DMS153 treated with DMSO at 0.1 percent for 48 hours (cell line): ENCODE measurements at regions not wholly inside any gene's neighbourhood (a gene's known extent, or its start where the extent isn't known, plus 50 kb on each side); places are given as distances from the start of the nearest gene placed in this dataset.
"Not testable (repeated sequence)": the region's sequence is repeated elsewhere in the genome, so short reads cannot be mapped to it uniquely, and the experiment has no call there.

ENCODE experiments used
- DNase-seq: peaks from one replicate; lab custom pipeline; 2025; ENCODE audit not compliant: unreplicated experiment; lab: John Stamatoyannopoulos, UW

DNA sequence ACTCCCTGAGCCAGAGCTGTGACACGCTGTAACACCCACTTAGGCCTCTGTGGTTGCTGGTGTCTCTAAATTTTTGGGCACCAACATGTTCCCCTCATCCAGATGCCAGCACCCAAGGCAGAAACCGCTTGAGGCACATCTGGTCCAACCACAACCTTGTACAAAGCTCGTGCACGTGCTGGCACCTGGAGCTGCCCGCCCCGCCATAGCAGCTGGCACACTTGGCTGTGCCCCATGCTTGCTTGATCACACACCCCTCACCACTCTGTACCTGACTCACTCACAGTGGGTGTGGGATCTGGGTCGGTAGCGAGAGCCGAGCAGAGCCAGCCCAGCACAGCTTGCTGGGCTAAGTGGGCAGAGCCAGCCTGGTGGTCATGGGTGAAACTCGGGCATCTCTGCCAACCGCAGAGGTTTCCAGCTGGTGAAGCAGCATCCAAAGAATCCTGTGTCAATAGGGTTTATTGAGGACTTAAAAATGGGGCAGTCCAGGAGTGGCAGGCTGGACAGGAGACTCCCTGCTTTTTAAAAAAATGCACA lies 1210.4 kb downstream of the TYW1 start:
- no peak for DNase-seq

DNA sequence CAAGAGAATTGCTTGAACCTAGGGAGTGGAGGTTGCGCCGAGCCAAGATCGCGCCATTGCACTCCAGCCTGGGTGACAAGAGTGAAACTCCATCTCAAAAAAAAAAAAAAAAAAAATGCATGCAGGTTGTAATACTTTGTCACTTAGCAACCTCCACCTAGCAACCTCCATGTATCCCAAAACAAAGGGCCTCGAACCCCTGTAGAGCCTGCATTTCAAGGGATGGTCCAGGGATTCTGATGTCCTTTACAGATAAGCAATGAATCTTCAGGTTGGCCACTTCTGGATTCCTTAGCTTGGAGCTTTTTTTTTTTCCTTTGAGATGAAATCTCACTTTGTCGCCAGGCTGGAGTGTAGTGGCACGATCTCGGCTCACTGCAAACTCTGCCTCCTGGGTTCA lies 1211.0 kb downstream of the TYW1 start:
- DNase-seq, result no peak

DNA sequence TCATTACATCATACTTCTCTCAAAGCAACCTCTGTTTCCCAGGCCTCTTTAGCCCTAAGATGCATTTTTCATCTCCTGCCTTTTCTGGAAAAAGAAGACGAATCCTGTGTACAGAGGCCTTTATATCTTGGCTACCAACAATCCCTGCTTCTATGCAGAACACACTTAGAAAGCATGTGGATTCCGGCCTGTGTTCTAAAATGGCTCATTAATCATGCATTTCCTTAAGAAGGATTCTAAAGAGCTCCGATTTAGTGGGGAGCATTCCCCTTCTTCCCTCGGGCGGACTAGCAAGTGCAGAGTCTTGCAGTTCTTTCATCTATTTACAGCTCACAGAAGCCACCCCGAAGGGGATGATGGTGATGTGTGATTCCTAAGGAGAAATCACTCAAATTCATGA lies 1212.9 kb downstream of the TYW1 start:
- no peak for DNase-seq

DNA sequence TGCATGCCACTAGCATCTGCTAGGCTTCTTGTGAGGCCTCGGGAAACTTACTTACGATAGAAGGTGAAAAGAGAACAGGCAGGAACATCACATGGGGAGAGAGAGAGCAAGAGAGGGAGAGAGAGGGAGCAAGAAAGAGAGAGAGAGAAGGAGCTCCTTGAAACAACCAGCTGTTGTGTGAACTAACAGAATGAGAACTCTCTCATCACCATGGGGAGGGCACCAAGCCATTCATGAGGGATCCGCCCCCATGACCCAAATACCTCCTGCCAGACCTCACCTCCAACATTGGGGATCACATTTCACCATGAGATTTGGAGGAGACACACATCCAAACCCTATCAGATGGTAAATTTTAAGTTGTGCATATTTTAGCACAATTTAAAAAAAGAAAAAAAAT lies 1217.2 kb downstream of the TYW1 start:
- no peak for DNase-seq

DNA sequence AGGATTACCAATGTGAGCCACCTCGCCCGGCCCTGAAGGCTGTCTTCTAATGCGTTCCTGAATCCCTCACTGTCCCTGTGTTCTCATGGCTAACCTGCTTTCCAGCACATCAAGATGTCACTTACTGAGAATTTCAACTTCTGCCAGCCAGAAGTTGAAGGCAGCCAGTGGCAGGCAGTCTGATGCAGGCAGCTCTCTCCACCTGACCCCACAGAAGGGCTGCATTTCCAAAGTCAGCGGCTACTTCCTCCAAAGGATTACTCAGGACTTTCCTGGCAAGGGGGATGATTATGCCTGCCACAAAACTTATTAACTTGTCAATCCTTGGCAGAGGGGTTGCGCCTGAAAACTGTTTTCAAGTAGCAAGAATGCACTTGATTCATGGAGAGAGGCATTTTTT lies 1219.4 kb downstream of the TYW1 start:
- DNase-seq, result no peak

DNA sequence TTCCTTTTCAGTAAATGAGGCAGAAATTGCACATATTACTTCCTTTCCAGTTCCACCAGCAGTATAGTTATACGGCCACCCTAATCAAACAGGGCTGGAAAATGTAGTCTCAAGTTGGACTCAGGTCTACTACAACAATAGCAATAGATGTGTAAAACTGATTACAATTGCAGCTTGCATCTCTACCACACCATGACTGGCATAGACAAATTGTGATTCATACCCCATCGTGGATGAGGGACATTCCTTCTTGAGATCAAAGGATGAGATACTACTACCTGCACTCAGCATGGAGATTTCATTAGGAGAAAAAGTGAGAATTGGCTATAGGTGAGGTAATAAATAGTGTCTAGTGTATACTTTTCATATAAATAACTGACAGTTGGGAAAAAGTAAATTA lies 1220.8 kb downstream of the TYW1 start:
- no peak for DNase-seq

DNA sequence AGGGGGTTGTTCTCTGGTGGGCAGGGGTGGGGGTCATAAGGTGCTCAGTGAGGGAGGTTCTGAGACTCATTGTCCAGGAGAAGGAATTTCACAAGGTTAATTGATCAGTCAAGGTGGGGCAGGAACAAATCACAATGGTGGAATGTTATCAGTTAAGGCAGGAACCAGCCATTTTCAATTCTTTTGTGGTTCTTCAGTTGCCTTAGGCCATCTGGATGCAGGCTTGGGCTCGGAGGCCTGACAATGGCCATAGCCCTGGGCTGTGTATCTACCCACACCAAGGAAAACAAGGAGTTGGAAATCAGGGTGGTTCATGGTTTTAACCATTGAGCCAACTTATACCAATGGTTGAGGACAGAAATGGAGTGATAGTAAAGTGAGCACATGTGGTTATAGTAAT lies 1221.8 kb downstream of the TYW1 start:
- DNase-seq, result no peak

DNA sequence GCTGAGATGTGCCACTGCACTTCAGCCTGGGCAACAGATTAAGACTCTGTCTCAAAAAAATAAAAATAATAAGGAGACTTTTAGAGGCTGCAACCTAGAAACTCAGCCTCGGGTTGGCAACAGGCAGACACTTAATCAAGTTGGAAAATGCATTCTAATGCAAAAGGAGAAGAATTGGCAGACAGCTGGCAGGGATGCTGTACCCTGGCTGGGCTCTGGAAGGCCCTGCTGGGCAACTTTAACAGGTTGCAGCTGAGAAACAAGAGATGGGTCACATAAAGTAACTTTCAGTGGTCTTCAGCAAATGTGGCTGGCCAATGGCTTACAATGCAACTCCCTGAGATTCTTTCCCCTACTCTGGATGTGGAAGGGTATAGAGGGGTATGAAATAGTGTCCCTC lies 1225.7 kb downstream of the TYW1 start:
- DNase-seq, result no peak

DNA sequence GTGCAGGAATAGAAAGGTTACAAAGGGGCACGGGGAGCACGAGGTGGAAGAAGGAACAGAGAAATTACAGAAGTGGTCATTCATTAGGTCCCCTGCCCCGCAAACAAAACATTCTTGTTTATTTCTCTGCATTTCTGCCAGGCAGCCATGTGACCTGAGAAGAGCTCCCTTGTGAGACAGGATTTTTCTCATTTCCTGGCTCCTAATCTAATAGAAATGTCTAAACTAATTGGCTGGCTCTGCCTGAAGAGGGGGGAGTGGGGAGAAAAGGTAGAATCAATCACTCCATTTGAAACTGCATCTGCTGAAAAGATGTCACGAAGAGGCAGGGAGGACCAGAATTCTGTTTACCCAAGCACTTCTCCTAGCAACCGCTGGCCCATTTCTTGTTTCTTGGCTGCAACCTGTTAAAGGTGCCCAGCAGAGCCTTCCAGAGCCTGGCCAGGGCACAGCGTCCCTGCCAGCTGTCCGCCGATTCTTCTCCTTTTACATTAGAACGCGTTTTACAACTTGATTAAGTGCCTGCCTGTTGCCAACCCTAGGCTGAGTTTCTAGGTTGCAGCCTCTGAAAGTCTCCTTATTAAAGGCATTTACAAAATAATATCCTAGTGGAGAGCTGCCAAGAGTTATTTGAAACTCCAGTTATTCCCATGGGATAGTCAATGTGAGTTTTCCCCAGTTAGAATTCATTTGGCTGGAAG lies 1227.6 kb downstream of the TYW1 start:
- DNase-seq, result peak; percentile 70

DNA sequence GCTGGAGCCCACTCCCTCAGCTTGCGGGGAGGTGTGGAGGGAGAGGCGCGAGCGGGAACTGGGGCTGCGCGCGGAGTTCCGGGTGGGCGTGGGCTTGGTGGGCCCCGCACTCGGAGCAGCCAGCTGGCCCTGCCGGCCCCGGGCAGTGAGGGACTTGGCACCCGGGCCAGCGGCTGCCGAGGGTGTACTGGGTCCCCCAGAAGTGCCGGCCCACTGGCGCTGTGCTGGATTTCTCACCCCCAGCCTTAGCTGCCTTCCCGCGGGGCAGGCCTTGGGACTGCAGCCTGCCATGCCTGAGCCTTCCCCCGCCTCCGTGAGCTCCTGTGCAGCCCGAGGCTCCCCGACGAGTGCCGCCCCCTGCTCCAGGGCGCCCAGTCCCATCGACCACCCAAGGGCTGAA lies 1234.4 kb downstream of the TYW1 start:
- DNase-seq, result not testable (repeated sequence)

DNA sequence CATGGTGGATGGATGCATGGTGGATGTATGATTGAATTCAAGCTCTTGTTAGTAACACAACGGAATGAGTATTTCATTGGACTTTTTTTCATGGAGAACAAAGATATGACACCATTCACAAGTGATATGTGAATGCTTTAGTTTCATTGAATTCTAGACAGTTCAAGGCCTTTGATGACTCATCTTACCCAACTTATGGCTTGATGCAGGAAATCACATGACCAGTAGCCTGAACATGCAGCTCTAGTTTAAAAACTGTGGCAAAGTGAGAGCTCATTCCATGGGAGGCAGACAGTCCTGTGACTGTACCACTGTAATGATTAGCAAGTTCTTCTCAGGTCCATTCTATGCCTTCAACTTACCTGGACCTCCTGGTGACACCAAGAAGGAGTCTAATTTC lies 1239.3 kb downstream of the TYW1 start:
- DNase-seq, result no peak

DNA sequence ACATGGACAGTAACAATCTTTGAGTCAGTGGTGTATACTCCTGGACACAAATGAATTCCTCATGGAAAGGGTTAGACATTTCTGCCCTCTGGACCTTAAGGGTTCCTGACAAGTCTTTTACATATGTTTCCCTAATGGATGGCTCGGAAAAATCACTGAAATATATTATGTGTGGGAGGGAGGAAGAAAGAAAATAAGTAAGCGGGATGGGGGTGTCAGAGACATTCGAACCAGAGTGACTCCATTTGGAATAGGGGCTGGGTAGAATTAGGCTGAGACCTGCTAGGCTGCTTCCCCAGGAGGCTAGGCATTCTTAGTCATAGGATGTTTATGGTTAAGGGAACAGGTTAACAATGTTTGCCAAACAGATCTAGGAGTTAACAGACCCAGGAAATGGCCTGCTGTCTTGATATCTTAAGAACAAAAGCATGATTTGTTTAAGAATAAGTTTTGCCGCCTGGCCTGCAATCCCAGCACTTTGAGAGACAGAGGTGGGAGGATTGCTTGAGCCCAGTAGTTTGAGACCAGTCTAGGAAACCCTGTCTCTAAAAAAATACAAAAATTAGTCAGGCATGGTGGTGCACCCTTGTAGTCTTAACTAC lies 1241.7 kb downstream of the TYW1 start:
- DNase-seq, result no peak

DNA sequence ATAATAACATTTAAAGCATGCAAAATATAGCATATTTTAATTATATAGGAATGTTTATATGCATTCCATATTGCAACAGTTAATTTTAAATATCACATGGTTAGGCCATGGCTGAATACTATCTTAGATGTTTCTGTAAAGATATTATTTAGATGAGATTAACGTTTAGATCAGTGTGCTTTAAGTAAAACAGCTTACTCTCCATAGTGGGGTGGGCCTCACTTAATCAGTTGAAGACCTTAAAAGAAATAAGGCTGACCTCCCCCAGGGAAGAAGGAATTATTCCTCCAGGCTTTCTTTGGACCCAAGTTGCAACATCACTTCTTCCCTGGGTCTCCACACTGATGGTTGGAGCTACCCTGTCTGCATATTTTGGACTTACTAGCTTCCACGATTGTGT lies 1246.5 kb downstream of the TYW1 start:
- DNase-seq, result no peak

DNA sequence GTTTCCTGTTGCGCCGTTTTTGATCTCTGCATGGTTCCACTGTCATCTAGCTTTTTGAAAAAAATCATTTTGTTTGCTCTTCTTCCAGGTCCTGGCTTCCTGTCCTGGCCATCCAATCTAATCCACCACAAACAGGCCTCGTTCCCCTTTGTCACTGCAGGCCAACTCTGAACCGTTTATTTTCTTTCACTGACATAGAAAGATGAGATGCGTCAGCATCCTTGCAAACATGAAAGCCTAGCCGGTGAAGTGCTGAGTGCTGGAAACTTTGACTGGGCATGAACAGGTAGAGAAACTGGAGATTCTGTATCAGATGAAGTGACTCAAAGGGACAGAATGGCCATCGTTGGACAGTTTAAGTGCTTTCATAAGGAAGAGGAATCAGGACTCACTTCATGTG lies 1247.8 kb downstream of the TYW1 start:
- DNase-seq, result no peak

DNA sequence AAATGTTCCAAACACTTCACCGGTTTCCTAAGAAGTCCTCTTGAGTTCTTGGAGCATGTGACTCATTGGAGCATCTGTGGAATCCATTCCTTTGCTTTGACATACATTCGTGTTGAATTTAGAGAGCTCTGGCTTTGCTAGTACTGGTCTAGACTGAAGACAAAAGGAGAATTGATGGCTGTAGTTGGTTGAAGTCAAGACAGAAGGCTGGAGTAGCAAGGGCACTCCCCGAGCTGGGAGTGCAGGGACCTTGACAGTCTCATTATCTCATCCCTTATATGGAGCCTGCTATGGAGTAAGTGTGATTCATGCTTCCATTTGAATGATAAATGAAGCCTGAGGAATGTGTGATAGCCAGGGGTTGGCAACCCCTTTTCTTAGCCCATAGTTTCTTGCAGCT lies 1249.1 kb downstream of the TYW1 start:
- DNase-seq, result no peak

DNA sequence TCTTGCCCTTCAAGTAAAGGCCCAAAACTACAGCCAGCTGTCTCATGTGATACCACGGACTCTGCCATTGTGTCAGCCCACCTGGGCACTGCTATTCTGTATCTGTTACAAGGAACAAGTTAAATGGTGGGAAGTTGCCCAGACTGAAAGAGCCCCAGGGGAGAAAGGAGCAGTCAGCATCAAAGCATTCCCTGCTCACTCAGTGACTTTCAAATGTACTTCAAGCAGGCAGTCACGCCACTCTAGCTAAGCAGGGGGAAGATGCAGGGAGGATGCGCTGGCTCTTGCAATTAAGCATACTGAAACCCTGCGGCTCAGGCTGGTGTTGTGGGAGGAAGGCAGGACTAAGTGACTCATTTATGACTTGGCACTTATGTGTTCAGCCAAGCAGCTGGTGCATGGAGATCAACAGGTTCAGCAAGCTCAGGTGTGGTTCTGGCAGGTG lies 1249.6 kb downstream of the TYW1 start:
- DNase-seq, result peak; percentile 82

DNA sequence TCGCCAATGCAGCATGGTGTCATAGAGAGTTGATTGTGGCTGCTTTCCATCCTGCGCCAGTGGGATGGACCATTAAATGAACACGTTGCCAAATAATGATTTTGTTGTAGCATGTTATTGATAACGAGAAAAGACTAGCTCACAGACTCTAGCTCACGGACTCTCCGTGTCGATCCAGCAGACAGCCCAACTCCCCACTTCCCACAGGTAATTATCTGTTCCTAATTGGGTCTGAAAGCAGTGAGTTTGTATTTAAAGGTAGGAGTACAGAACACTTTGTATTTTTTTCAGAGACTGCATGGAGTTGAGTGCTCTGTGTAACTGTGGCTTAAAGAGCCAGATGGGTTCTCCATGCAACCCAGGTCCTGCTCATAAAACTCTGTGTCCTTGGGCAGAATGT lies 1250.5 kb downstream of the TYW1 start:
- DNase-seq, result no peak

DNA sequence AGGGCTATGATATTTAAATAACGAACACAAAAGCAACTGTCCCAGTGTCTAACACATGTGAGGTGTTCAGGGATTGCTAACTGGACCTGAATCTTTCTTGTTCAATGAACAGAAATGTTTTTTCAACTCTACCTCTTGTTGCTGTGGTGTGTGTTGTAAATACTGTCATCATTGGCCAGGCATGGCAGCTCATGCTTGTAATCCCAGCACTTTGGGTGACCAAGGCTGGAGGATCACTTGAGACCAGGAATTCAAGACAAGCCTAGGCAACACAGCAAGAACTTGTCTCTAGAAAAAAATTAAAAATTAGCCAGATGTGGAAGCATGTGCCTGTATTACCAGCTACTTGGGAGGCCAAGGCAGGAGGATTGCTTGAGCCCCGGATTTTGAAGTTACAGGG lies 1250.9 kb downstream of the TYW1 start:
- no peak for DNase-seq

DNA sequence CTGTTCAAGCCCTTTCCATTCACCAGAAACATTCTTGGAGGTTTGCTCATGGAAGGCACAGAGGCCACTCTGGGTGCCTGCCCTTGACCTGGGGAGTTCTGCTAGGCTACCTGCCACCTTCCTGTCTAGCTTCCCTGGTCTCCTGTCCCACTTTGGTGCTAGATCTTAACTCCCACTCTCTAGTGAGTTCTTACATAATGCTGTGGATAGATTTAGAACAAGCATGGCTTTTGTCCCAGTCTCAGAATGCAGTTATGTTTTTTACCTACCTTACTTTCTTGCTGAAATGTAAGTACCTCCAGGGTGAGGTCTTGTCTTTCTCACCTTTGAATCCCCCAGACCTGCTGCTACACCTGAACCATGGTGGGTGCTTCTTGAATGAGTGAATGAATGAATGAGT lies 1252.3 kb downstream of the TYW1 start:
- no peak for DNase-seq

DNA sequence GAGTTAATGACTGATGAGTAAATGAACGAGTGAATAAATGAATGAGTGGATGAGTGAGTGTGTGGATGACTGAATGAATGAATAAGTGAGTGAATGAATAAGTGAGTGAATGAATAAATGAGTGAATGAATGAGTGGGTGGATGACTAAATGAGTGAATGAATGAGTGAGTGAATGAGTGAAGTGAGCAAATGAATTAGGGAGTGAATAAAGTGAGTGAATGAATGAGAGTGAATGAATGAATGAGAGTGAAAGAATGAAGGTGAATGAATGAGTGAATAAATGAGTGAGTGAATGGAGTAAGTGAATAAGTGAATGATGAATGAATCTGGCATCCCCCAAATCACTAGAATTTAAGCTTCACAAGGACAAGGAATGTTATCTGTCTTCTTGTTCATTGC lies 1253.0 kb downstream of the TYW1 start:
- no peak for DNase-seq

DNA sequence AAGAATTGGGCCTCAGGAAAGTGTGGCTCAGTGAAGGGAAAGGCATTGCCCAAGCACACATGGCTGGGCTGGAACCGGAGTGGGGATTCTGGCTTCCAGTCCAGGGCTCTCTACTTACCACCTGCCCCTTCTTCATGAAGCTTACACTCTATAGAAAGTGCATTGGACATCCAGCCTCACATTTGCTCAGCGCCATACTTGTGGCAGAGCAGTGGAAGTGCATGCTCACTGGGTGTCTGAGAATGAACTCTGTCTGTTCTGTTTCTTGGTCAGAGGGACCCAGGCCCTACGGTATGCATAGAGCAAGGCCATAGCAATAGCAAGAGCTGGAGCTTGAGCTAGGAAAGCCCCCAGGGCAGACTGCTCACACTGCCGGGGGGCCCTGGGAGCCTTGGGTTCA lies 1253.5 kb downstream of the TYW1 start:
- no peak for DNase-seq

DNA sequence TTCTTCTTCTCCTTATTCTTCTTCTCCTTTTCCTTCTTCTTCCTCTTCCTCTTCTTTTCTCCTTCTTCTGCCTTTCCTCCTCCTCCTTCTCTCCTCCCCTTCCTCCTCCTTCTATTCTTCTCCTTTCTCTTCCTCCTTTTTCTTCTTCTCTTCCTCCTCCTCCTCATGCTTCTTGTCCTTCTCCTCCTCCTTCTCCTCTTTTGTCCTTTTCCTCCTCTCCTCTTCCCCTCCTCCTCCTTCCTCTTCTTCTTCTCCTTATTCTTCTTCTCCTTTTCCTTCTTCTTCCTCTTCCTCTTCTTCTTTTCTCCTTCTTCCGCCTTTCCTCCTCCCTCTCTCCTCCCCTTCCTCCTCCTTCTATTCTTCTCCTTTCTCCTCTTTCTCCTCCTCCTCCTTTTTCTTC lies 1258.2 kb downstream of the TYW1 start:
- DNase-seq, result not testable (repeated sequence)

DNA sequence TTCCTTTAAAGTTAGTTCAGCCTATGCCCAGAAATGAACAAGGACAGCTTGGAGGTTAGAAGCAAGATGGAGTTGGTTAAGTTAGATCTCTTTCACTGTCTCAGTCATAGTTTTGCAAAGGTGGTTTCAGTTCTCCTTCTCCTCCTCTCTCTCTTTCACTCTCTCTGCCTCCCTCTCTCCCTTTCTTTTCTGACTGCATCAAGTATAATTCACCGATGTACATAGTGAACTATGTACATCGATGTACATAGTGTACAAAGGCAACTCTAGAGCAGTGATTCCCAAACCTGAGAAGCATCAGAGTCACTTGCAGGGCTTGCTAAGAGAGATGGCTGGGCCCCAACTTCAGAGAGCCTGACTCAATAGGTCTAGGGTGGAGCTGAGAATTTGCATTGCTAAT lies 1259.7 kb downstream of the TYW1 start:
- DNase-seq, result no peak
